ENCODE measurements at regions not wholly inside any gene's neighbourhood (a gene's known extent, or its start where the extent isn't known, plus 50 kb on each side); places are given as distances from the start of the nearest gene placed in this dataset.

- no peak overlapping the region for H3K27ac ChIP-seq (ENCODE audit: low read depth, low read length)
- WGBS, 3 donors: 89 to 90% (median 90%) methylated on average over 5 of the region's 5 CpGs
Observed at GRCh38 chr5:56346044-56346710, 113.0 kb upstream of the ANKRD55 start.

DNA sequence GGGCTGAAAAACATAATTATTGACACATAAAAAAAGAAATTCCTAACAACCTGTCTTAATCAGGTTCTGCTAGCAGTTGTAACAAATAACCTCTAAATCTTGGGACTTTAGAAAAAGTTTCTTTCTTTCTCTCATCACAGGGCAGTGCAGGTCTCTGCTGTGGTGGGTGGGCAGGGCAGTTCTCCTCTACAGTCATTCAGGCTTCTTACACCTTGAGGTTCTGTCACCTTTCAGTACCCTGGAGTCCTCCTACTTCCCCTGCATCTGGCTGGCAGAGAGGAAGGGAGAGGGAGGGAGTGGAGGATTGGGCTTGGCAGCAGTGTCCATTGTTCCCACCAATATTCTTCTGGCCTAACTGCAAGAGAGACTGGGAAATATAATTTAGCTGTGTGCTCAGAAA is 112.2 kb upstream of the ANKRD55 start:
- H3K27ac ChIP-seq (ENCODE audit: low read depth, low read length): no peak overlapping the region

DNA sequence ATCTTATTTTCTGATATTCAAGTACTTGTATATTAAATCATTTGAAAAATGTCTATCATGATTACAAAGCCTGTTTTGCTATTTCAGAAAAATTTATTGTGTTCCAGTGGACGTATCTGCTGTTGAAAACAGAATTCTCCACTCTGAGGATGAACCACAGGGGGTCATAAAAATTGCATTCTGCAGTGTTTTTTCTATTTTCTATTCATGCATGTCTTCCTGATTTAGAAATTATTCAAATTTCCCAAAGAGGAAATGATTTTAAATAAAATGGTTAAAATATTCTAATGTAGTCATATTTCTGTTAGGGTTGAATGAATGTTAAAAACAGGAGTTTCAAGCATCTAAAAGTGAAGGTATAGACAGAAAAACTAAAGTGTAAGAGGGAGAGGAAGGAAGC is 111.5 kb upstream of the ANKRD55 start:
- 87 to 90% (median 87%) methylated on average over 1 of the region's 1 CpG for WGBS, 3 donors

DNA sequence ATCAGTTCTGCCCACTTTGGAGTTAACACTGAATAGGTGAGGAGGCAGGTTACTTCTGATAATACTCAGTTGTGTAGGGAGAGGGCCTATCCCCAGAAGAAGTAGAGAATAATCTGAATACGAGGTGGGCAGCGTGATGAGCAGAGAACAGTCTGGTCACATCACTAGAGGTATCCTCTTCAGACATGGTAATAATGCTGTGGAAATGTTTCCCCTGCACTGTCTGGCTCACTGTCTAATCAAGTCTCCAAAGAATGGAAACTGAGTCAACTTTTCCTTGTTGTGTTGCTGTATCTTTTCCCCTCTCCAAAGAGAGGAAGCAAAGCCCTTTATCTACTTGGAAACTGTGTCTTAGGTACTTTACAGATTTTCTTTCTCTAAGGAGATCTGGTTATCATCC is 110.9 kb upstream of the ANKRD55 start:
- WGBS, 3 donors: 93 to 97% (median 95%) methylated on average over 2 of the region's 2 CpGs
- H3K27ac ChIP-seq (ENCODE audit: low read depth, low read length): no peak overlapping the region

More for the DNA sequence above, 111.5 kb upstream of the ANKRD55 start:
- H3K27ac ChIP-seq (ENCODE audit: low read depth, low read length): no peak overlapping the region

DNA sequence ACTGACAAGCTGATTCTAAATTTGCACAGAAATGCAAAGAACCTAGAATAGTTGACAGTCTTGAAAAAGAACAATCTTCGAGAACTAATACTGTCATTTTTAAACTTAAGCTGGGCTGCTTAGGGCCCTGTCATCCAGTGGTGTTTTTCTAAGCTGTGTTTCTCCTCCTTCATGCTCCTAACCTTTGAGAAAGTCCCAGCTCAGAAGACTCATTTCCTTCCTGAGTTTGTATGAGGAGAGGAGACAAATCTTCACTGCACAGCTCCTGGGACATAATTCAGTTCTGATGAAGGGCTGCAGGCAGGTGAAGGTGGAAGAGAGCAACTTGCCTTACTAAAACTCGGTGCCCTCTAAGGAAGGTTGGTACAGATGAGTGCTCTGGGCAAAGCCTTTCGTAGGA is 109.5 kb upstream of the ANKRD55 start:
- 93 to 98% (median 98%) methylated on average over 3 of the region's 3 CpGs for WGBS, 3 donors
- H3K27ac ChIP-seq (ENCODE audit: low read depth, low read length): no peak overlapping the region

GRCh38 chr5:56340196-56340980 is 107.3 kb upstream of the ANKRD55 start:
- H3K27ac ChIP-seq (ENCODE audit: low read depth, low read length): no peak overlapping the region
- WGBS, 3 donors: 82 to 86% (median 84%) methylated on average over 3 of the region's 3 CpGs

DNA sequence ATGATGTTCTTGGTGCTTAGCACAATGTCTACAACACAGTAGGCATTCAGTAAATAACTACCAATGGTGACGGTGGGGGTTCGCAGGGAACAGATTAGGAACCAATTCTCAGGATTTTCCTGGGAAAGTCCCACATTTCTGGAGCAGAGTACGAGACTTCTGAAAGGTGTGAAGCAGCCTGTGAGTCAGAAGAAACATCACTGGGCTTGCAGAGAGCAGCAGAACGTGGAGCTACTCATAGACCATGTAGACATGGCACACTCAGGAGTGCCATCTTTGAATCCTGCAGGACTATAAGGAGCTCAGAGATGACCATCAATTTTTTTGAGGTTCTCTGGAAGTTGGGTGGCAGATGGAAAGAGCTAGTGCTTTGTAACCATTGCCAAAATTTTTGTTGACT is 106.6 kb upstream of the ANKRD55 start:
- no peak overlapping the region for H3K27ac ChIP-seq (ENCODE audit: low read depth, low read length)
- WGBS, 3 donors: 89 to 94% (median 93%) methylated on average over 4 of the region's 4 CpGs

DNA sequence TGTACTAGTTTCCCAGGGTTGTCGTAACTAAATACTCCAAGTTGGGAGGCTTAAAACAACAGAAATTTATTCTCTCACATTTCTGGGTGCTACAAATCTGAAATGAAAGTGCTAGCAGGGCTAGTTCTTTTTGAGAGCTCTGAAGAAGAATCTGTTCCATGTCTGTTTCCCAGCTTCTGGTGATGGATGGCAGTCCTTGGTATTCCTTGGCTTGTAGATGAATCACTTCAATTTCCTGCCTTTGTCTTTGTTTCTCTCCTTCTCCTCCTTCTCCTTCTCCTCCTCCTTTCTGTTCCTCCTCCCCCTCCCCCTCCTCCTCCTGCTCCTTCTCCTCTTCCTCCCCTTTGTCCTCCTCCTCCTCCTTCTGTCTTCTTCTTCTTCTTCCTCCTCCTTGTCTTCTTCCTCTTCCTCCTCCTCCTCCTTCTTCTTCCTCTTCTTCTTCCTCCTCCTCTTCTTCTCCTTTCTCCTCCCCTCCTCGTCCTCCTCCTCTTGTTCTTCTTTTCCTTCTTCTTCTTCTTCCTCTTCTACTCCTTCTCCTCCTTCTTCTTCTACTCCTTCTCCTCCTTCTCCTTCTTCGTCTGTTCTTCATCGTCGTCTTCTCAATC is 104.7 kb upstream of the ANKRD55 start:
- no peak overlapping the region for H3K27ac ChIP-seq (ENCODE audit: low read depth, low read length)
- 87 to 94% (median 90%) methylated on average over 5 of the region's 5 CpGs for WGBS, 3 donors

DNA sequence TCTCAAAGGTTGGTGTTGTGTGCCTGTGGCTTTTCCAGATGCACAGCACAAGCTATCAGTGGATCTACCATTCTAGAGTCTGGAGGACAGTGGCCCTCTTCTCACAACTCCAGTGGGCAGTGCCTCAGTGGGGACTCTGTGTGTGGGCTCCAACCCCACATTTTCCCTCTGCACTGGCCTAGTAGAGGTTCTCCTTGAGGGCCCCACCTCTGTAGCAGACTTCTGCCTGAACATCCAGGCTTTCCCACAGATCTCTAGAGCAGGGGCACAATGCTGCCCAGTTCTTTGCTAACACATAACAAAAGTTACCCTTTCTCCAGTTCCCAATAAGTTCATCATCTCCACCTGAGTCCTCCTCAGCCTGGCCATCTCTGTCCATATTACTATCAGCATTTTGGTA is 102.1 kb upstream of the ANKRD55 start:
- no peak overlapping the region for H3K27ac ChIP-seq (ENCODE audit: low read depth, low read length)

- WGBS, 3 donors: 52 to 71% (median 59%) methylated on average over 1 of the region's 1 CpG
- H3K27ac ChIP-seq (ENCODE audit: low read depth, low read length): no peak overlapping the region
Observed at GRCh38 chr5:56330806-56331205, 97.7 kb upstream of the ANKRD55 start.

DNA sequence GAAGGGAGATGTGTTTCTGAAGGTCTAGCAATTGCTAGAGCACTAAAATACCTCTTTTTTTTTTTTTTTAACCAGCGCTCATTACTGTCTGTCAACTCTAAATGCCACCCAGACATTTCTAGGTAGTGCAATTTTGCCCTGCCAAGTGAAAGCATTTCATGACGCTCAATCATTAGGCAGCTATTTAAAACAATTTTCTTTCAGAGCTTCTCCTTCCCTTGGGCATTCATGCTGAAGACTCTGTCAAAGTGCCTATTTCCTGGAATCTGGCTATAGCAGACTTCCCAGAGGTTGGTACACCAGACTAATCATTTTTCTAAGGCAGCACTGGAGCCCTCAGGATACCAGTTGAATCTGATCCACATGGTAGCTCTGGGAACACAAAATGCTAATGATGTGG is 97.0 kb upstream of the ANKRD55 start:
- no peak overlapping the region for H3K27ac ChIP-seq (ENCODE audit: low read depth, low read length)
- WGBS, 3 donors: 61 to 75% (median 62%) methylated on average over 2 of the region's 2 CpGs

- H3K27ac ChIP-seq (ENCODE audit: low read depth, low read length): no peak overlapping the region
- 82 to 94% (median 83%) methylated on average over 3 of the region's 3 CpGs for WGBS, 3 donors
Observed at GRCh38 chr5:56329652-56330051, 96.5 kb upstream of the ANKRD55 start.

DNA sequence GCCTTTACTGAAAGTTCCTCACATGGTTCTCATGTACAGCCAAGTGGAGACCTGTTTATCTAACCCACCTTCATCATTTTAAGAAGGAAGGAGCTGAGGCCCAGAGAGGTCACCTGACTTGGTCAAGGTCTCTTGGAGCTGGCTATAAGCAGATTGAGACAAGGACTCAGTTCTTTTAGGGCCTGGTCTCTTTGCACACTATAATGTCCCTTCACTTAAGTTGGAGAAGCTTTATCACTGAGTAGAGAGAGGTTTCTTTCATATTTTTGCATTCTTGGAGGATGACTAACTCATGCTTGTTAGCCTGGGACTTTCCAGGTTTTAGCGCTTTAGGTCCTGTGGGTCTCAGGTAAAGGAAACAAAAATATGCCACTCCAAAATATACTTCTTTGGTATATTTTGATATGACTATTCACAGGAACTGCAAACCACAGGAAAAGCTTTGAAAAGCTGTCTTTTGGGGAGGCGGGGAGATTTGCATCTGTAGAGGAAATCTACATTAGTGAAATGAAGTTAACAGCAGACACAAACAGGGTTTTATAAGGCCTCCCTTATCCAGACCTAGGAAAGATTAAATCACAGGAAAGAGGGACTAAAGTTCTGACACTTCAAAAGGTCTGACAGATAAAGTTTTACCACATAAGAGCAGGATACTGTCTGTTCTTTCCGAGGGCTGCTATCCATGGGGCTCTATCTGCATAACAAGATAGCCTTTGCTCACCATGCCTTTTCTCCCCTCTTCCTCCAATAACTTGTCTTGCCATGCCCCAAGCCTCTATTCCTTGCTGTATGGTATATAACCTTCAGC is 95.8 kb upstream of the ANKRD55 start:
- H3K27ac ChIP-seq (ENCODE audit: low read depth, low read length): no peak overlapping the region
- WGBS, 3 donors: 49 to 80% (median 54%) methylated on average over 3 of the region's 3 CpGs

- no peak overlapping the region for H3K27ac ChIP-seq (ENCODE audit: low read depth, low read length)
- 65 to 82% (median 68%) methylated on average over 6 of the region's 6 CpGs for WGBS, 3 donors
Observed at GRCh38 chr5:56327809-56328208, 94.7 kb upstream of the ANKRD55 start.

DNA sequence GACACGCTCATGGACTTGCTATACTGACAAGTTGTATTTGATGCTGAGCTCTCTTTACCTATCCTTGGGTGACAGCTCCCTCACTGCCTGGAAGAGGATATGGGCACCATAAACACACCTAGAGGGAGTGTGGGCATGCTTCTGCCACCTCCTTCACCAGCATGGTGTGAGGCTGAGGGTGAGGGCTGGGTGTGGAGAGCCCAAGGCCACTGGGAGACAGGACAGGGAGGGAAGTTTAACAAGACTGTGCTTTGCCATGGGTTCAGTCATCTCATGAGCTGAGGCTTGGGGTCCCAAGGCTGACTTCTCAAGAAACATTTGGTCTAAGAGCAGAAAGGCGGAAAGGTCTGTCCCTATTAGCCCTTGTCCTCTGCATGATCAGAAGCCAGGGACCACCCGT is 93.6 kb upstream of the ANKRD55 start:
- WGBS, 3 donors: 96 to 100% (median 98%) methylated on average over 3 of the region's 3 CpGs

DNA sequence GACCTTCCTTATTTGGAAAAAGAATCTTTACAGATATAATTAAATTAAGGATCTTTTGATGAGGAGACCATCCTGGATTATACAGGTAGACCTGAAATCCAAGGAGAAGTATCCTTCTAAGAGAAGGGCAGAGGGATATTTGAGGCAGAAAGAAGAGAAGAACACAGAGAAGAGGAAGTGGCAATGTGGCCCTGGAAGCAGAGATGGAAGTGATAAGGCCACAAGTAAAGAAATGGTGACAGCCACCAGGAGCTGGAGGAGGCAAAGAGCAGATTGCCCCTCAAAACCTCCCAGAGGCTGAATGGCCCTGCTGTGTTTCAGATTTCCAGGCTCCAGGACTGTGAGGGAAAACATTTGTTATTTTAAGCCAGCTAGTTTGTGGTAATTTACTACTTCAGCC is 93.0 kb upstream of the ANKRD55 start:
- no peak overlapping the region for H3K27ac ChIP-seq (ENCODE audit: low read depth, low read length)

More for the DNA sequence above, 93.6 kb upstream of the ANKRD55 start:
- H3K27ac ChIP-seq (ENCODE audit: low read depth, low read length): no peak overlapping the region

GRCh38 chr5:56325039-56325438 is 91.9 kb upstream of the ANKRD55 start:
- WGBS, 3 donors: 54 to 94% (median 94%) methylated on average over 2 of the region's 2 CpGs
- H3K27ac ChIP-seq (ENCODE audit: low read depth, low read length): no peak overlapping the region

DNA sequence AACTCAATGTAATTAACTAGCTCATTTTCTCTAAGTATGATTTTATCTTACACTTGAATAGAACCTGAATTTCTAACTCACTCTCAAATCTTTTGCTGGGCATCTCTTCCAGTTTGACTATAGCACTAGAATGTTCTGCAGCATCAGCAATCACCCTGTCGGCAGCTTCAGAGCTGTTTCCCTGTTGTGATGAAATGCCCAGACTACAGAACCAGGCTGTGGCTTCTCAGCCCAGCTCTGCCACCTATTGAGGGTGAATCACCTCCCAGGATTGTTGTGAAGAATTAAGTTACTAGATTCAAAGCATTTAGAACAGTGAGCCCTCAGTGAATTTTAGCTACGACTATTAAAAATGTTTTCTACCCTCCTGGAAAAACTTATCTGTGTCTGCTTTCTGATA is 90.4 kb upstream of the ANKRD55 start:
- 42 to 75% (median 65%) methylated on average over 2 of the region's 2 CpGs for WGBS, 3 donors
- H3K27ac ChIP-seq (ENCODE audit: low read depth, low read length): no peak overlapping the region

DNA sequence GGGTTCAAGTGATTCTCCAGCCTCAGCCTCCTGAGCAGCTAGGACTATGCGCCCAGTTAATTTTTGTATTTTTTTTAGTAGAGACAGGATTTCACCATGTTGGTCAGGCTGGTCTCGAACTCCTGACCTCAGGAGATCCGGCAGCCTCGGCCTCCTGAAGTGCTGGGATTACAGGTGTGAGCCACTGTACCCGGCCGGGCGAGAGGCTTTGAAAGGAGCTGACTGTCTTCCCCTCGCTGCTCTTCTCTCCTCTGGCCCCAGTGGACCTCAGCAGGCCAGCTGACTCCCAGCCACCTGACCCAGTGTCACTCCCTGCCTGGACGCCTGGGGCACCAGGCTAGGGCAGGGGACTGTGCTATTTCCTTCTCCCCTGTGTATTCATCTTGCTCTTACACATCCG is 89.5 kb upstream of the ANKRD55 start:
- H3K27ac ChIP-seq (ENCODE audit: low read depth, low read length): no peak overlapping the region
- 90 to 93% (median 91%) methylated on average over 10 of the region's 10 CpGs for WGBS, 3 donors
